A549 (cell line): ENCODE measurements at regions not wholly inside any gene's neighbourhood (a gene's known extent, or its start where the extent isn't known, plus 50 kb on each side); places are given as distances from the start of the nearest gene placed in this dataset.

Experiments used
- ATAC-seq, 2 experiments: fragments of 200-7000 bp in 1 of 2; fragments of >200 bp in 1 of 2; cut with Nextera tagmentation in 1 of 2; cut with Tn5 transposase in 1 of 2; 3 replicates each; pipeline versions ENCODE4 v1.8.0 to v1.9.1; 2018 to 2020; ENCODE audit warnings: mild to moderate bottlenecking in 1 of 2, moderate library complexity in 1 of 2
- CTCF ChIA-PET: fragments of 300-600 bp; sonication (Branson Sonifier 250); formaldehyde crosslinking; extraction: SDS; loops from one replicate; lab custom pipeline; 2021; ENCODE audit warnings: antibody characterized with exemption, inconsistent platforms; lab: Yijun Ruan, JAX
- POLR2A ChIA-PET: fragments of 350-600 bp; formaldehyde crosslinking; extraction: SDS; loops from one replicate; lab custom pipeline; 2021; ENCODE audit warnings: antibody characterized with exemption, inconsistent platforms; lab: Yijun Ruan, JAX
- DNase-seq, 2 experiments: peaks; one replicate each; pipeline versions ENCODE4 v3.0.0 to v3.0.0-alpha.2; 2011 to 2016; ENCODE audit warnings: low read depth in 1 of 2, low spot score in 1 of 2
- FAIRE-seq: peaks from 2 replicates; lab custom pipeline; 2011; peaks lifted over from hg19 to GRCh38; lab: Jason Lieb, UNC
- H3K27ac ChIP-seq, 2 experiments: fragments of >200 bp; sonication (Bioruptor Twin); formaldehyde crosslinking; 3 replicates each; pipeline ENCODE4 v1.5.1; 2016 to 2017
- H3K4me1 ChIP-seq: fragments of >200 bp; sonication (Bioruptor Twin); formaldehyde crosslinking; 3 replicates; pipeline ENCODE4 v1.6.1; 2016
- H3K4me2 ChIP-seq: fragments of >200 bp; sonication (Bioruptor Twin); formaldehyde crosslinking; 3 replicates; pipeline ENCODE4 v1.6.1; 2016
- H3K4me3 ChIP-seq: fragments of >200 bp; sonication (Bioruptor Twin); formaldehyde crosslinking; 3 replicates; pipeline ENCODE4 v1.5.1; 2016
- H3K9me3 ChIP-seq: fragments of >200 bp; sonication (Bioruptor Twin); formaldehyde crosslinking; 3 replicates; pipeline ENCODE4 v1.6.1; 2016
- CBX2 ChIP-seq: fragments of 200-600 bp; sonication (generic); IDR thresholded peaks from 2 replicates; pipeline ENCODE4 v1.6.1; 2016; ENCODE audit warnings: low read depth, mild to moderate bottlenecking, borderline replicate concordance
- CBX8 ChIP-seq: fragments of 200-600 bp; sonication (generic); IDR thresholded peaks from 2 replicates; pipeline ENCODE4 v1.6.1; 2016
- CHD2 ChIP-seq: fragments of 150-350 bp; IDR thresholded peaks from 2 replicates; pipeline ENCODE4 v1.6.1; 2014; ENCODE audit warnings: low read length; ENCODE audit not compliant: partially characterized antibody
- EHMT2 ChIP-seq: fragments of 200-600 bp; sonication (generic); IDR thresholded peaks from 2 replicates; pipeline ENCODE4 v1.6.1; 2016; ENCODE audit warnings: antibody characterized with exemption, low read depth, mild to moderate bottlenecking, moderate library complexity
- EP300 ChIP-seq, 2 experiments: fragments of >200 bp; sonication (Bioruptor Twin); formaldehyde crosslinking; IDR thresholded peaks; 2 replicates in 1 of 2; 3 replicates in 1 of 2; pipeline ENCODE4 v1.6.1; 2016 to 2017
- GATA3 ChIP-seq: IDR thresholded peaks from 2 replicates; pipeline ENCODE4 v1.6.1; 2012; ENCODE audit warnings: borderline replicate concordance
- JUN ChIP-seq, 2 experiments: fragments of >200 bp; sonication (Bioruptor Twin); formaldehyde crosslinking; IDR thresholded peaks; 2 replicates in 1 of 2; 3 replicates in 1 of 2; pipeline ENCODE4 v1.6.1; 2016 to 2017
- JUNB ChIP-seq: fragments of >200 bp; sonication (Bioruptor Twin); formaldehyde crosslinking; IDR thresholded peaks from 2 replicates; pipeline ENCODE4 v1.6.1; 2016
- MAZ ChIP-seq: fragments of 150-350 bp; IDR thresholded peaks from 2 replicates; pipeline ENCODE4 v1.6.1; 2014; ENCODE audit warnings: antibody characterized with exemption, low read depth, low read length, borderline replicate concordance
- NFE2L2 ChIP-seq: fragments of 150-350 bp; conservative IDR thresholded peaks from 2 replicates; pipeline ENCODE4 v1.6.1; 2014; ENCODE audit warnings: low read length
- RFX5 ChIP-seq: fragments of 450-650 bp; IDR thresholded peaks from 2 replicates; pipeline ENCODE4 v1.7.1; 2014; ENCODE audit warnings: antibody characterized with exemption, mild to moderate bottlenecking, moderate library complexity
- SMC3 ChIP-seq: fragments of >200 bp; sonication (Bioruptor Twin); formaldehyde crosslinking; IDR thresholded peaks from 3 replicates; pipeline ENCODE4 v1.6.1; 2018; ENCODE audit warnings: inconsistent platforms
- TP53 ChIP-seq: fragments of 250-450 bp; sonication (Bioruptor Pico); IDR thresholded peaks from 2 replicates; pipeline ENCODE4 v1.5.0; 2021; ENCODE audit warnings: mild to moderate bottlenecking, moderate library complexity
- WGBS: methylation state at CpG from one replicate; pipeline ENCODE4 v1.1.6; 2017; ENCODE audit errors: missing lambda C conversion rate; 5-methylcytosine and 5-hydroxymethylcytosine counted together
- TF ChIP-seq, protein P1 (sequence below): IDR thresholded peaks from 2 replicates; pipeline ENCODE4 v1.6.1; 2012
- TF ChIP-seq, protein P2 (sequence below): IDR thresholded peaks from 2 replicates; pipeline ENCODE4 v1.6.1; 2012; ENCODE audit warnings: low read depth, borderline replicate concordance
- TF ChIP-seq, protein P3 (sequence below): fragments of 250-450 bp; sonication (Bioruptor Pico); IDR thresholded peaks from 2 replicates; pipeline ENCODE4 v1.5.0; 2020; ENCODE audit warnings: low read depth, mild to moderate bottlenecking, moderate library complexity
- TF ChIP-seq, protein P4 (sequence below): fragments of 250-450 bp; sonication (Bioruptor Pico); IDR thresholded peaks from 2 replicates; pipeline ENCODE4 v1.5.0; 2021; ENCODE audit warnings: mild to moderate bottlenecking, moderate library complexity, borderline replicate concordance

DNA sequence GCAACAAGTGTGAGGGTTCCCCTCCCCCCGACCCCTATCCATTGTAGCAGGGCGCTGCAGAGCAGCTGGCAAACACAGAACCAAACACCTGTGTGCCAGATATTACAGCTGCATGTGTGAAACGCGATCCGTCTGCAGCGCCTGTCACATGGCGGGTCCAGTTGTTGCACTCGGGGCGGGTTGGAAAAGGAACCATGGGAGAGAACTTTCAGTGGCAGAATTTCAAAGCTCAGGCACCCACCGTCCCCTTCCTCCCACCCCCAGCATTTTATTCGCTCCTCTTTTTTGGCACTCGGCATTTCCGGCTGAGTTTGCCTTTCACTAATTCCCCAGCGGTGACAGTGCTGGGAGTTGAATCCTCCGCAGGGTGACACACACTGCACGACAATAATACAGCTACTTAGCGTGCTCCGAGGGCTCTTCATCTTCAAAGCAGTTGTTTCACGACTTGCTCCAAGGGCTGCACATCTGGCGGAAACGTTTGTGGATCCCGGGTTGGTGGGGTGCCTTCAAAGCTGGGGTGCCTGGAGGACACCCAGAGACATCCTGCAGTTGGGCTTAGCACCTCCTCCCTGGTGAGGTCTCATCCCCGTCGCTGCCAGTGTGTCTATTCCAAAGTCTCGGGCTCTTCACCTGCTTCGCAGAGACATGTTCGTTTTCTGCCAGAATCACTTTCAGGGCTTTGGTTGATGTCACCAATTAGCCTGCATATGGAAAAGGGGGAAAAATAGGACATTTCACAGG lies 180.7 kb downstream of the ZBTB18 start:
- FAIRE-seq (no peak), DNase-seq (no peak), ATAC-seq (peak in 1 of 2 experiments; percentile 28; a peak in 3 of 6 replicates)
- POLR2A ChIA-PET = no interaction called here
- peak overlapping the region; percentile 65 for H3K4me2 ChIP-seq
- H3K27ac ChIP-seq = peak overlapping the region in 1 of 2 experiments; percentile 32; a peak in 2 of 6 replicates
- peak overlapping the region; percentile 21; the same call in 1 of the 3 replicates for H3K4me3 ChIP-seq
- CTCF ChIA-PET = interaction anchor here (1.3 kb wide), 1 partner anchor 67 kb away, joined by 3 read pairs; no protein-coding TSS in a partner anchor
- no peaks in the 10 kb centered on the region for H3K4me1 ChIP-seq
- WGBS = 44% methylated on average over 26 of the region's 27 CpGs
- TF ChIP-seq, protein P1, sequence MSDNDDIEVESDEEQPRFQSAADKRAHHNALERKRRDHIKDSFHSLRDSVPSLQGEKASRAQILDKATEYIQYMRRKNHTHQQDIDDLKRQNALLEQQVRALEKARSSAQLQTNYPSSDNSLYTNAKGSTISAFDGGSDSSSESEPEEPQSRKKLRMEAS = peak; percentile 24; the same call in 1 of the 2 replicates
- TF ChIP-seq NFE2L2 = no peak
- TF ChIP-seq, protein P2, sequence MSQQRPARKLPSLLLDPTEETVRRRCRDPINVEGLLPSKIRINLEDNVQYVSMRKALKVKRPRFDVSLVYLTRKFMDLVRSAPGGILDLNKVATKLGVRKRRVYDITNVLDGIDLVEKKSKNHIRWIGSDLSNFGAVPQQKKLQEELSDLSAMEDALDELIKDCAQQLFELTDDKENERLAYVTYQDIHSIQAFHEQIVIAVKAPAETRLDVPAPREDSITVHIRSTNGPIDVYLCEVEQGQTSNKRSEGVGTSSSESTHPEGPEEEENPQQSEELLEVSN = no peak
- H3K9me3 ChIP-seq = no peaks in the 10 kb centered on the region

DNA sequence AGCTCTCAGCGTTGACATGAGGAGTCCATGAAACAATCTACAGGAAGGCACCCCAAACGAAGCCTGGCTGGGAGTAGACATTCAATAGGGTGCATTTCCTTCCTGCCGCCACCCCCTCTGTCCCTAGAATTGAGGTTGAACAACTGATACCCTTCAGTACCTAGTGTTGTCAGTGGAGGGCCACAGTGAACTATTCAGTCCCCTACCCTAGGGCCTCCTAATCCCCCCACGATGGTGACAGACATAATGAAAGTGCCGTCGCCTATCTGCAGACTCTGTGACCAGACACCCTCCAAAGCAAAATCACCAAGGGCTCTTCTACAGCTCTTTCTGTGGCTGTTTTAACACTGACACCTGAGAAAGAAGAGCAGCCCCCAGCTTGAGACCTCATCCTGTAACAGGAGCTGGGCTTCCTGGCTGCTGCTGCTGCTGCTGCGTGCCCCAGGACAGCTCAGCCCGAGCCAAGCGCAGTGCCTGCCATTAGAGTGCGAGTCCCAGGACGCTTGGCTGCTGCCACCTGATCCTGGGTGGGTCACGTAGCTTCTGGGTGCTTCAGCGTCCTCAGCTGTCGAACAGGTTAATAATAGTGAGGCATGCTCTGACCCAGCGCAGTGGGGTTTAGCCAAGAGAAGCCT lies 183.0 kb downstream of the ZBTB18 start:
- no peak overlapping the region for H3K4me3 ChIP-seq
- ATAC-seq (peak in 1 of 2 experiments; percentile 38; a peak in 3 of 6 replicates), FAIRE-seq (no peak), DNase-seq (no peak)
- H3K4me1 ChIP-seq = no peaks in the 10 kb centered on the region
- no peak overlapping the region for H3K27ac ChIP-seq
- ChIA-PET POLR2A (no interaction called here), CTCF (interaction anchor here (0.7 kb wide), 1 partner anchor 40 kb away, joined by 3 read pairs; no protein-coding TSS in a partner anchor)
- TF ChIP-seq EP300 (IDR thresholded peaks at IDR 0.05) = no peak
- no peak for TF ChIP-seq TP53 (CRISPR knock-in tag)
- no peak for TF ChIP-seq GATA3
- no peak for TF ChIP-seq MAZ
- TF ChIP-seq JUN (IDR thresholded peaks at IDR 0.05) = no peak
- no peak overlapping the region for H3K4me2 ChIP-seq
- H3K9me3 ChIP-seq = no peaks in the 10 kb centered on the region
- whole genome bisulfite sequencing = 91% methylated on average over 15 of the region's 15 CpGs

DNA sequence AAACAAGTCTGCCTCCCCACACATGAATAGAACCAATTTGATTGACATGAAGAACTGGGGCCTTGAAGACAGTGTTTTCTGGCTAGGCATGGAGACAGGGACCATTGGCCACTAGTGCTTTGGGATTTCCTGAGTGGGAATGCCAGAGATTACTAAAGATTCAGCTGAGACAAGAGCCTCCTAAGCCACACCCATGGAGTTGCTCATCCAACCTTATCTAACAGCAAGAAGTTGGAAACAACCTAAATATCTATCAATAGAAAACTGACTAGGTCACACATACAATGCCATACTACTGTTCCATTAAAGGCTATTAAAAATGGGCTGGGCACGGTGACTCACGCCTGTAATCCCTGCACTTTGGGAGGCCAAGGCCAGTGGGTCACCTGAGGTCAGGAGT lies 184.1 kb downstream of the ZBTB18 start:
- CTCF ChIA-PET = no interaction called here
- ATAC-seq = no peak

DNA sequence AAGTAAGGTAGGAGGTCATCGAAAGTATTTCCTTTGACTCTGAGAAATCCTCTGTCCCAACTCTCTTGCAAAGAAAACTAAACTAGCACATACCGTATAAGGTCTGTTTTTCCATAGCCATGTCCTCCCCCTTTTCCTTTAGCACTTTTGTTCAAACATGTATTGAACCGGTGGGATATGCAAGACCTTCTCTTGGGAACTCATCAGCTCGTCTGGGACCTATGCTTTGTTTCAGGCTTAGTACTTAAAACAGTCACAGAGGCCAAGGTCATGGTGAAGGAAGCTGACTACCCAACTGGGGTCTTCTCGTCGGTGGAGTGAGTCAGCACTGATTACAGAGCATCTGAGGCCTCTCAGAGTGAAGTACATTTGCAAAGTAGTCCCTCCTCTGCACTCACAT lies 185.0 kb downstream of the ZBTB18 start:
- WGBS = 78% methylated on average over 6 of the region's 6 CpGs
- ATAC-seq (no peak), FAIRE-seq (no peak), DNase-seq (no peak)
- ChIA-PET CTCF (interaction anchor here (0.9 kb wide), 1 partner anchor 11 kb away, joined by 3 read pairs; no protein-coding TSS in a partner anchor), POLR2A (no interaction called here)
- Histone ChIP-seq H3K27ac (no peak overlapping the region), H3K4me3 (no peak overlapping the region), H3K4me2 (no peak overlapping the region), H3K4me1 (no peaks in the 10 kb centered on the region), H3K9me3 (no peaks in the 10 kb centered on the region)
- TF ChIP-seq CHD2 (no peak), GATA3 (no peak), SMC3 (no peak), EHMT2 (no peak), CBX8 (no peak), CBX2 (no peak), JUNB (no peak), RFX5 (no peak)
- TF ChIP-seq, protein P3, sequence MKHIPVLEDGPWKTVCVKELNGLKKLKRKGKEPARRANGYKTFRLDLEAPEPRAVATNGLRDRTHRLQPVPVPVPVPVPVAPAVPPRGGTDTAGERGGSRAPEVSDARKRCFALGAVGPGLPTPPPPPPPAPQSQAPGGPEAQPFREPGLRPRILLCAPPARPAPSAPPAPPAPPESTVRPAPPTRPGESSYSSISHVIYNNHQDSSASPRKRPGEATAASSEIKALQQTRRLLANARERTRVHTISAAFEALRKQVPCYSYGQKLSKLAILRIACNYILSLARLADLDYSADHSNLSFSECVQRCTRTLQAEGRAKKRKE = no peak
- TF ChIP-seq, protein P4, sequence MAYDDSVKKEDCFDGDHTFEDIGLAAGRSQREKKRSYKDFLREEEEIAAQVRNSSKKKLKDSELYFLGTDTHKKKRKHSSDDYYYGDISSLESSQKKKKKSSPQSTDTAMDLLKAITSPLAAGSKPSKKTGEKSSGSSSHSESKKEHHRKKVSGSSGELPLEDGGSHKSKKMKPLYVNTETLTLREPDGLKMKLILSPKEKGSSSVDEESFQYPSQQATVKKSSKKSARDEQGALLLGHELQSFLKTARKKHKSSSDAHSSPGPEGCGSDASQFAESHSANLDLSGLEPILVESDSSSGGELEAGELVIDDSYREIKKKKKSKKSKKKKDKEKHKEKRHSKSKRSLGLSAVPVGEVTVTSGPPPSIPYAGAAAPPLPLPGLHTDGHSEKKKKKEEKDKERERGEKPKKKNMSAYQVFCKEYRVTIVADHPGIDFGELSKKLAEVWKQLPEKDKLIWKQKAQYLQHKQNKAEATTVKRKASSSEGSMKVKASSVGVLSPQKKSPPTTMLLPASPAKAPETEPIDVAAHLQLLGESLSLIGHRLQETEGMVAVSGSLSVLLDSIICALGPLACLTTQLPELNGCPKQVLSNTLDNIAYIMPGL (CRISPR knock-in tag) = no peak
- TF ChIP-seq, protein P2 = no peak

More for the DNA sequence above, 184.1 kb downstream of the ZBTB18 start:
- DNase-seq (no peak), FAIRE-seq (no peak)
- POLR2A ChIA-PET = no interaction called here
- H3K27ac ChIP-seq = no peak overlapping the region
- no peak overlapping the region for H3K4me2 ChIP-seq
- no peaks in the 10 kb centered on the region for H3K4me1 ChIP-seq
- H3K9me3 ChIP-seq = no peaks in the 10 kb centered on the region
- no peak for TF ChIP-seq EHMT2
- no peak for TF ChIP-seq CBX8
- H3K4me3 ChIP-seq = no peak overlapping the region
- 55% methylated on average over 2 of the region's 2 CpGs for WGBS
